ENCODE measurements at regions not wholly inside any gene's neighbourhood (a gene's known extent, or its start where the extent isn't known, plus 50 kb on each side); places are given as distances from the start of the nearest gene placed in this dataset.

GRCh38 chr6:24010133-24010532, 115.9 kb upstream of the NRSN1 start (continued):
- no peak for TF ChIP-seq REST (IDR thresholded peaks at IDR 0.05)
- no peak for TF ChIP-seq RAD21 (IDR thresholded peaks at IDR 0.05)
- TF ChIP-seq YY1 (IDR thresholded peaks at IDR 0.05) = no peak
- no peak for TF ChIP-seq SP1 (IDR thresholded peaks at IDR 0.05)

DNA sequence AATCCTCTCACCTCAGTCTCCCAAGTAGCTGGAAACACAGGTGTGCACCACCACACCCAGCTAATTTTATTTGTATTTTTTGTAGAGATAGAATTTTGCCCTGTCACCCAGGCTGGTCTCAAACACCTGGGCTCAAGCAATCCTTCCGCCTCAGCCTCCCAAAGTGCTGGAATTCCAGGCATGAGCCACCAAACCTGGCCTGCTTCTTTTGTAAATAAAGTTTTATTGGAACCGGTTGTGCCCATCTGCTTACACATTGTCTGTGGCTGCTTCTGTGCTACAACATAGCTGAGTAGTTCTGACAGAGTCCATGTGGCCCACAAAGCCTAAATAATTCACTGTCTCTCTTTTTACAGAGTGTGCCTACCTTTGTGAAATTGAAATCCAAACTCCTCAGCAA, 109.7 kb upstream of the NRSN1 start:
- Histone ChIP-seq H3K27ac (ENCODE audit: low read depth in 1 of 2, low read length in 2 of 2) (no peak overlapping the region), H3K27me3 (ENCODE audit: control insufficient read depth in 4 of 4, insufficient read depth in 4 of 4, low read length in 3 of 4) (no peaks in the 10 kb centered on the region), H3K9me3 (ENCODE audit: control insufficient read depth in 4 of 4, low read length in 3 of 4) (no peaks in the 10 kb centered on the region), H3K9ac (ENCODE audit: low read depth in 1 of 2, low read length in 2 of 2) (no peak overlapping the region), H3K4me1 (ENCODE audit: control insufficient read depth in 4 of 4, insufficient read depth in 4 of 4, low read length in 3 of 4) (no peaks in the 10 kb centered on the region), H3K4me3 (ENCODE audit: low read depth in 1 of 3, low read length in 3 of 3) (no peak overlapping the region), H3K36me3 (ENCODE audit: control insufficient read depth in 4 of 4, insufficient read depth in 3 of 4, low read depth in 1 of 4, low read length in 3 of 4) (no peaks in the 10 kb centered on the region)
- 46% methylated on average over 2 of the region's 2 CpGs for WGBS
- TF ChIP-seq ATF3 (IDR thresholded peaks at IDR 0.05) (no peak), CTCF (IDR thresholded peaks at IDR 0.05; ENCODE audit: low read depth, low read length, missing input control) (no peak), FOXA1 (IDR thresholded peaks at IDR 0.05) (no peak), HNF4A (conservative IDR thresholded peaks at IDR 0.05) (no peak), MAX (IDR thresholded peaks at IDR 0.05) (no peak), FOXA2 (IDR thresholded peaks at IDR 0.05) (no peak), HNF4G (IDR thresholded peaks at IDR 0.05) (no peak), RAD21 (IDR thresholded peaks at IDR 0.05) (no peak), JUND (IDR thresholded peaks at IDR 0.05) (no peak), NR2F2 (IDR thresholded peaks at IDR 0.05) (no peak), REST (IDR thresholded peaks at IDR 0.05) (no peak), RXRA (IDR thresholded peaks at IDR 0.05) (no peak), SP1 (IDR thresholded peaks at IDR 0.05) (no peak), TAF1 (conservative IDR thresholded peaks at IDR 0.05) (no peak), GABPA (IDR thresholded peaks at IDR 0.05 in 1 of 2, conservative IDR thresholded peaks at IDR 0.05 in 1 of 2) (no peak), EGR1 (IDR thresholded peaks at IDR 0.05; ENCODE audit: low read depth in 2 of 2) (no peak)
- TF ChIP-seq, protein P1, sequence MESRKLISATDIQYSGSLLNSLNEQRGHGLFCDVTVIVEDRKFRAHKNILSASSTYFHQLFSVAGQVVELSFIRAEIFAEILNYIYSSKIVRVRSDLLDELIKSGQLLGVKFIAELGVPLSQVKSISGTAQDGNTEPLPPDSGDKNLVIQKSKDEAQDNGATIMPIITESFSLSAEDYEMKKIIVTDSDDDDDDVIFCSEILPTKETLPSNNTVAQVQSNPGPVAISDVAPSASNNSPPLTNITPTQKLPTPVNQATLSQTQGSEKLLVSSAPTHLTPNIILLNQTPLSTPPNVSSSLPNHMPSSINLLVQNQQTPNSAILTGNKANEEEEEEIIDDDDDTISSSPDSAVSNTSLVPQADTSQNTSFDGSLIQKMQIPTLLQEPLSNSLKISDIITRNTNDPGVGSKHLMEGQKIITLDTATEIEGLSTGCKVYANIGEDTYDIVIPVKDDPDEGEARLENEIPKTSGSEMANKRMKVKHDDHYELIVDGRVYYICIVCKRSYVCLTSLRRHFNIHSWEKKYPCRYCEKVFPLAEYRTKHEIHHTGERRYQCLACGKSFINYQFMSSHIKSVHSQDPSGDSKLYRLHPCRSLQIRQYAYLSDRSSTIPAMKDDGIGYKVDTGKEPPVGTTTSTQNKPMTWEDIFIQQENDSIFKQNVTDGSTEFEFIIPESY (IDR thresholded peaks at IDR 0.05) = no peak
- no peak for DNase-seq (ENCODE audit: low spot score)
